ENCODE measurements at regions not wholly inside any gene's neighbourhood (a gene's known extent, or its start where the extent isn't known, plus 50 kb on each side); places are given as distances from the start of the nearest gene placed in this dataset.

GRCh38 chr2:121014876-121015275 is 270.1 kb downstream of the TFCP2L1 start:
- H3K4me1 ChIP-seq (ENCODE audit: insufficient read depth, low read length) = peaks cover 9% of the 10 kb centered on the region
- in situ Hi-C loops (cut with HindIII; ENCODE audit: extremely low pct_ligation_motif_present, low pct_unique_long_range_greater_than_20kb) = no loop called here
- no peaks in the 10 kb centered on the region for H3K9me3 ChIP-seq (ENCODE audit: low read length)
- no peak overlapping the region for H3K27ac ChIP-seq (ENCODE audit: extremely low read length, insufficient read depth, low read length)
- ChIA-PET POLR2A (no interaction called here), CTCF (ENCODE audit: low intra/inter-chr PET ratio, low total read pairs) (no interaction called here)
- WGBS (ENCODE audit: low lambda C conversion rate) = 33% methylated on average over 3 of the region's 3 CpGs
- DNase-seq (ENCODE audit: low spot score) (peak; percentile 16), FAIRE-seq (no peak), ATAC-seq (no peak)
- no peak overlapping the region for H3K4me3 ChIP-seq (replicated peaks in 1 of 3; ENCODE audit: insufficient read depth in 1 of 3, low read depth in 2 of 3, low read length in 3 of 3)
- peaks cover 3 to 9% of the 10 kb centered on the region in 2 experiments; a peak in 2 of 5 replicates for H3K27me3 ChIP-seq (ENCODE audit: control insufficient read depth in 1 of 2, insufficient read depth in 2 of 2, low read length in 2 of 2)
- BruUV-seq (replicated peaks) = no TSS peak
- H3K4me2 ChIP-seq (ENCODE audit: low read depth, low read length) = no peak overlapping the region
- H2AFZ ChIP-seq (ENCODE audit: low read length) = no peak overlapping the region
- H3K36me3 ChIP-seq (replicated peaks in 1 of 2; ENCODE audit: control insufficient read depth in 1 of 2, insufficient read depth in 2 of 2, low read length in 2 of 2) = no peaks in the 10 kb centered on the region
- TF ChIP-seq IKZF1 (IDR thresholded peaks at IDR 0.05) (no peak), ZNF7 (CRISPR knock-in tag; IDR thresholded peaks at IDR 0.05) (peak; percentile 89), ZNF326 (CRISPR knock-in tag; IDR thresholded peaks at IDR 0.05; ENCODE audit: borderline replicate concordance) (no peak), IKZF4 (CRISPR knock-in tag; IDR thresholded peaks at IDR 0.05; ENCODE audit: borderline replicate concordance, low read depth, not compliant biosample characterization) (no peak), MBD4 (IDR thresholded peaks at IDR 0.05; ENCODE audit: borderline replicate concordance, low read length) (no peak), NR3C1 (CRISPR knock-in tag; IDR thresholded peaks at IDR 0.05) (no peak), TBX3 (IDR thresholded peaks at IDR 0.05; ENCODE audit: borderline replicate concordance) (peak; percentile 45; the same call in 1 of the 2 replicates), RFX3 (CRISPR knock-in tag; IDR thresholded peaks at IDR 0.05) (no peak)
- TF ChIP-seq, protein P1, sequence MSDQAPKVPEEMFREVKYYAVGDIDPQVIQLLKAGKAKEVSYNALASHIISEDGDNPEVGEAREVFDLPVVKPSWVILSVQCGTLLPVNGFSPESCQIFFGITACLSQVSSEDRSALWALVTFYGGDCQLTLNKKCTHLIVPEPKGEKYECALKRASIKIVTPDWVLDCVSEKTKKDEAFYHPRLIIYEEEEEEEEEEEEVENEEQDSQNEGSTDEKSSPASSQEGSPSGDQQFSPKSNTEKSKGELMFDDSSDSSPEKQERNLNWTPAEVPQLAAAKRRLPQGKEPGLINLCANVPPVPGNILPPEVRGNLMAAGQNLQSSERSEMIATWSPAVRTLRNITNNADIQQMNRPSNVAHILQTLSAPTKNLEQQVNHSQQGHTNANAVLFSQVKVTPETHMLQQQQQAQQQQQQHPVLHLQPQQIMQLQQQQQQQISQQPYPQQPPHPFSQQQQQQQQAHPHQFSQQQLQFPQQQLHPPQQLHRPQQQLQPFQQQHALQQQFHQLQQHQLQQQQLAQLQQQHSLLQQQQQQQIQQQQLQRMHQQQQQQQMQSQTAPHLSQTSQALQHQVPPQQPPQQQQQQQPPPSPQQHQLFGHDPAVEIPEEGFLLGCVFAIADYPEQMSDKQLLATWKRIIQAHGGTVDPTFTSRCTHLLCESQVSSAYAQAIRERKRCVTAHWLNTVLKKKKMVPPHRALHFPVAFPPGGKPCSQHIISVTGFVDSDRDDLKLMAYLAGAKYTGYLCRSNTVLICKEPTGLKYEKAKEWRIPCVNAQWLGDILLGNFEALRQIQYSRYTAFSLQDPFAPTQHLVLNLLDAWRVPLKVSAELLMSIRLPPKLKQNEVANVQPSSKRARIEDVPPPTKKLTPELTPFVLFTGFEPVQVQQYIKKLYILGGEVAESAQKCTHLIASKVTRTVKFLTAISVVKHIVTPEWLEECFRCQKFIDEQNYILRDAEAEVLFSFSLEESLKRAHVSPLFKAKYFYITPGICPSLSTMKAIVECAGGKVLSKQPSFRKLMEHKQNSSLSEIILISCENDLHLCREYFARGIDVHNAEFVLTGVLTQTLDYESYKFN (CRISPR knock-in tag; conservative IDR thresholded peaks at IDR 0.05) = no peak
- intact Hi-C loops (cut with micrococcal nuclease; ENCODE audit: unreplicated experiment) = no loop called here
- H4K20me1 ChIP-seq (ENCODE audit: insufficient read depth, low read length) = no peaks in the 10 kb centered on the region
- H3K79me2 ChIP-seq (ENCODE audit: insufficient read depth, low read length) = no peaks in the 10 kb centered on the region
- no peak overlapping the region for H3K9ac ChIP-seq (ENCODE audit: insufficient read depth, low read depth, low read length)

All from HepG2 (cell line).